A673 (cell line): ENCODE measurements at regions not wholly inside any gene's neighbourhood (a gene's known extent, or its start where the extent isn't known, plus 50 kb on each side); places are given as distances from the start of the nearest gene placed in this dataset.

Experiments
- BruUV-seq: library from RNA; stranded (reverse); fragments of 400-500 nt; replicated peaks from 2 replicates; lab custom pipeline; 2021; lab: Mats Ljungman, UMichigan
- CTCF ChIA-PET: fragments of 300-600 bp; sonication (Branson Sonifier 250); formaldehyde crosslinking; loops from one replicate; lab custom pipeline; 2022; ENCODE audit warnings: antibody characterized with exemption; lab: Charles Lee
- POLR2A ChIA-PET: fragments of 300-600 bp; sonication (Branson Sonifier 250); formaldehyde crosslinking; loops from one replicate; lab custom pipeline; 2022; ENCODE audit warnings: antibody characterized with exemption; ENCODE audit not compliant: low non-redundant PET; lab: Charles Lee
- DNase-seq: peaks from one replicate; pipeline ENCODE4 v3.0.0-alpha.2; 2015; ENCODE audit warnings: low spot score
- H3K27ac ChIP-seq: fragments of 200-600 bp; sonication (generic); 2 replicates; pipeline ENCODE4 v1.5.1; 2016; ENCODE audit warnings: mixed run types, low read depth, mild to moderate bottlenecking, mixed read lengths, antibody characterized with exemption, low read length; ENCODE audit not compliant: poor library complexity, severe bottlenecking
- H3K27me3 ChIP-seq: fragments of 200-600 bp; sonication (generic); replicated peaks from 2 replicates; pipeline ENCODE4 v1.6.1; 2017; ENCODE audit warnings: mixed run types, low read depth, mild to moderate bottlenecking, mixed read lengths, antibody characterized with exemption, low read length; ENCODE audit not compliant: insufficient read depth, poor library complexity
- H3K36me3 ChIP-seq: fragments of 200-600 bp; sonication (generic); 2 replicates; pipeline ENCODE4 v1.6.1; 2016; ENCODE audit warnings: mixed run types, mild to moderate bottlenecking, mixed read lengths, antibody characterized with exemption, low read length; ENCODE audit not compliant: insufficient read depth, poor library complexity, severe bottlenecking
- H3K4me1 ChIP-seq: fragments of 200-600 bp; sonication (generic); 2 replicates; pipeline ENCODE4 v1.6.1; 2017; ENCODE audit warnings: mixed run types, mild to moderate bottlenecking, mixed read lengths, antibody characterized with exemption, low read length; ENCODE audit not compliant: insufficient read depth, poor library complexity, severe bottlenecking
- H3K4me3 ChIP-seq: fragments of 200-600 bp; sonication (generic); 2 replicates; pipeline ENCODE4 v1.5.1; 2016; ENCODE audit warnings: low read depth, mixed run types, mild to moderate bottlenecking, mixed read lengths, low read length; ENCODE audit not compliant: poor library complexity, severe bottlenecking
- H3K9me3 ChIP-seq: fragments of 200-600 bp; sonication (generic); 2 replicates; pipeline ENCODE4 v1.6.1; 2016; ENCODE audit warnings: mixed run types, low read depth, mild to moderate bottlenecking, mixed read lengths, antibody characterized with exemption, low read length; ENCODE audit not compliant: poor library complexity, severe bottlenecking
- CTCF ChIP-seq: fragments of 300-800, 200-600 bp; sonication (generic); conservative IDR thresholded peaks from 2 replicates; pipeline ENCODE4 v1.5.1; 2017; ENCODE audit warnings: low read depth, mild to moderate bottlenecking, antibody characterized with exemption, low read length, moderate library complexity, mixed read lengths
- EZH2 ChIP-seq: fragments of 200-600 bp; sonication (generic); IDR thresholded peaks from 2 replicates; pipeline ENCODE4 v1.6.1; 2017; ENCODE audit warnings: borderline replicate concordance, low read depth, mild to moderate bottlenecking, mixed read lengths, antibody characterized with exemption, low read length; ENCODE audit not compliant: poor library complexity, severe bottlenecking
- intact Hi-C: fragments of 100-400 bp; cut with micrococcal nuclease; formaldehyde crosslinking; loops from one replicate; pipeline ENCODE4 v1.10.0; 2022; ENCODE audit not compliant: unreplicated experiment

- ChIA-PET POLR2A (no interaction called here), CTCF (no interaction called here)
- H3K4me3 ChIP-seq, result no peak overlapping the region
- no peaks in the 10 kb centered on the region for H3K9me3 ChIP-seq
- TF ChIP-seq CTCF (peak; percentile 63), EZH2 (no peak)
- peak; percentile 68 for DNase-seq
- no peaks in the 10 kb centered on the region for H3K36me3 ChIP-seq
- no TSS peak for BruUV-seq
- no peak overlapping the region for H3K27ac ChIP-seq
- H3K4me1 ChIP-seq, result peaks cover 8% of the 10 kb centered on the region
- H3K27me3 ChIP-seq, result no peaks in the 10 kb centered on the region
- intact Hi-C loops, result loop anchor here (5.0 to 10.0 kb wide), 4 partner anchors 309 to 746 kb away; no protein-coding TSS in a partner anchor
These were observed 311.1 kb downstream of the ZPLD1 start for GRCh38 chr3:102745881-102746280.

GRCh38 chr3:102747611-102748010, 312.8 kb downstream of the ZPLD1 start:
- no peak overlapping the region for H3K27ac ChIP-seq
- intact Hi-C loops, result loop anchor here (5.0 to 10.0 kb wide), 4 partner anchors 307 to 745 kb away; no protein-coding TSS in a partner anchor
- no peaks in the 10 kb centered on the region for H3K27me3 ChIP-seq
- H3K4me3 ChIP-seq, result no peak overlapping the region
- H3K36me3 ChIP-seq, result no peaks in the 10 kb centered on the region
- POLR2A ChIA-PET, result no interaction called here
- no TSS peak for BruUV-seq
- DNase-seq, result no peak
- no peaks in the 10 kb centered on the region for H3K9me3 ChIP-seq
- no peak for TF ChIP-seq CTCF
- no peak for TF ChIP-seq EZH2
- peaks cover 17% of the 10 kb centered on the region for H3K4me1 ChIP-seq
- CTCF ChIA-PET, result interaction anchor here (0.7 kb wide), 1 partner anchor 9 kb away, joined by 3 read pairs; no protein-coding TSS in a partner anchor

- Histone ChIP-seq H3K27ac (no peak overlapping the region), H3K4me1 (peaks cover 17% of the 10 kb centered on the region), H3K9me3 (no peaks in the 10 kb centered on the region), H3K36me3 (no peaks in the 10 kb centered on the region), H3K4me3 (no peak overlapping the region), H3K27me3 (no peaks in the 10 kb centered on the region)
- POLR2A ChIA-PET, result no interaction called here
- CTCF ChIA-PET, result no interaction called here
- TF ChIP-seq EZH2, result no peak
- TF ChIP-seq CTCF, result no peak
- no peak for DNase-seq
- intact Hi-C loops, result loop anchor here (5.0 to 10.0 kb wide), 4 partner anchors 306 to 744 kb away; no protein-coding TSS in a partner anchor
- BruUV-seq, result no TSS peak
These were observed 313.8 kb downstream of the ZPLD1 start for GRCh38 chr3:102748646-102749045.
